ENCODE measurements at regions not wholly inside any gene's neighbourhood (a gene's known extent, or its start where the extent isn't known, plus 50 kb on each side); places are given as distances from the start of the nearest gene placed in this dataset.

DNA sequence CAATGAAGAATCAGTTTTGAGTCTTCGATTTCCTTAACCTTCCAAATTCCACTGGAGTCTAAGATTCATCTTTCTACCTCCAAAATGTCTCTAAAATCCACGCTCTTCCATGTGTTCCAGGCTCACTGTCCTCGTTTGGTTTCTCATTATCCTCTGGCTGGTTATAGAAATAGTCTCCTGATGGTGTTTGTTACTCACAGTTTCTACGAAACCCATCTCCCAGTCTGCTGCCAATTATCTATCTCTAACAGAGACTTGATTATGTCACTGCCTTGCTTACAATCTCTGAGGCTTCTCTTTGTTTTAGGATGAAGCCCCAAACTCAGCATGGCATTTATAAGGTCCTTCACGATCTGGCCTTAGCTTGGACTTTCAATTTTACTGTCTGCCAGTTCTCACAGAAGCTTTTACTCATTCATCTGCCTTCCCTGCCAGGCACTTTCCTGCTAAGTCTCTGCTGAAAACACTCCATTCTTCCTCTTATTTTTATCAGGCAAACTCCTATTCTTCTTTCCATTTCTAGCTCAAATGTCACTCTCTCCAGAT is 339.6 kb upstream of the SGCD start:
- H3K9ac ChIP-seq (ENCODE audit: low read depth, low read length, poor library complexity) = no peak overlapping the region
- H2AFZ ChIP-seq (ENCODE audit: low read length) = no peak overlapping the region
- no peak overlapping the region for H3K4me3 ChIP-seq (ENCODE audit: low read length in 2 of 2)
- WGBS, 2 donors (ENCODE audit: extremely low coverage in 2 of 2, insufficient read length in 2 of 2, insufficient replicate concordance in 1 of 2) = no CpG with 5 or more reads among the region's 5 CpGs
- no peak overlapping the region for H2BK15ac ChIP-seq (ENCODE audit: low read length)
- no peak overlapping the region for H3K14ac ChIP-seq (ENCODE audit: low read length)
- H3K4ac ChIP-seq (ENCODE audit: low read length) = no peak overlapping the region
- H2BK120ac ChIP-seq (ENCODE audit: low read depth, low read length) = no peak overlapping the region
- no peak for DNase-seq (ENCODE audit: low spot score)
- no peak overlapping the region for H3K18ac ChIP-seq (ENCODE audit: low read length)
- no peaks in the 10 kb centered on the region for H3K9me3 ChIP-seq (replicated peaks in 1 of 2; ENCODE audit: control insufficient read depth in 2 of 2, insufficient read depth in 1 of 2, low read depth in 1 of 2, low read length in 2 of 2)
- H3K36me3 ChIP-seq (replicated peaks in 1 of 2; ENCODE audit: control insufficient read depth in 2 of 2, insufficient read depth in 2 of 2, low read length in 2 of 2) = no peaks in the 10 kb centered on the region
- no peak overlapping the region for H2AK5ac ChIP-seq (ENCODE audit: low read depth, low read length)
- H2BK5ac ChIP-seq (ENCODE audit: low read length) = no peak overlapping the region
- H3K27me3 ChIP-seq (ENCODE audit: control insufficient read depth in 3 of 3, insufficient read depth in 3 of 3, low read depth in 1 of 3, low read length in 3 of 3) = no peaks in the 10 kb centered on the region
- H3K4me2 ChIP-seq (ENCODE audit: insufficient read depth, low read length, poor library complexity, severe bottlenecking) = no peak overlapping the region
- H2BK12ac ChIP-seq (ENCODE audit: low read length) = no peak overlapping the region
- H4K91ac ChIP-seq (ENCODE audit: low read depth, low read length, poor library complexity) = no peak overlapping the region
- H4K8ac ChIP-seq (ENCODE audit: low read depth, low read length) = no peak overlapping the region
- no peak overlapping the region for H3K27ac ChIP-seq (replicated peaks; ENCODE audit: low read length)
- H3K23ac ChIP-seq (ENCODE audit: low read depth, low read length, poor library complexity) = no peak overlapping the region
- no peaks in the 10 kb centered on the region for H3K4me1 ChIP-seq (ENCODE audit: control insufficient read depth in 2 of 2, insufficient read depth in 1 of 2, low read depth in 1 of 2, low read length in 2 of 2)
- no peaks in the 10 kb centered on the region for H3K79me1 ChIP-seq (ENCODE audit: low read depth, low read length)

DNA sequence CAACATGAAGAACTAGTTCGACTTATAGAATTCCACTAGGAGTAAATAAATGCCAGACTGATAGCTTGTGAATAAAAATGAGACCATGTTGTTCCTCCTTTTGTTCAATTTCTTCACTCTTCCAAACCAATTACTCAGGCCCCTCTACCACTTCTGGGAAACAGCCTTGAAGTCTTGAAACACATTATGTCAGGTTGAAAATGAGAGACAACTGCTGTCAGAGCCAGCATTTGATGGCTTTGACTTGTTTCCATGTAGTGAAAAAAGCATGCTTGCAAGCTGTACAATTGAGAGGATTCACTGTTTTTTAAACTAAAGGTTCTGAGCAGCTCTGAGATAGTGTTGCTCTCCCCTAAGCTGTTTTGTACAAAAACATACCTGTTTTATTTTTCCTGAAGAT is 337.1 kb upstream of the SGCD start:
- H3K18ac ChIP-seq (ENCODE audit: low read length) = no peak overlapping the region

DNA sequence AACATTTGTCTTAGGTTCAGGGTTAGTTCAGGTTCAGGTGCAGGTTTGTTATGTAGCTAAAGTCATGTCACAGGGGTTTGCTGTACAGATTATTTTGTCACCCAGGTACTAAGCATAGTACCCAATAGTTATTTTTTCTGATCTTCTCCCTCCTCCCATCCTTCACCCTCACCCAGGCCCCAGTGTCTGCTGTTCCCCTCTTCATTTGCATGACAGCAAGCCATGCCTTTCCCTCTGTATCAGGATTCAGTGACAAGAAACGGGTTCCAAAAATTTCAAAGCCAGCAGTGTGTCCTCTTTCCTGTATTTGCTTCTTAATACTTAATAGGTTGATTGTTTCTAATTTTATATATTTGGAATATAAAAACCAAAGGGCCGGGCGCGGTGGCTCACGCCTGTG is 330.8 kb upstream of the SGCD start:
- Histone ChIP-seq H3K9me3 (replicated peaks in 1 of 2; ENCODE audit: control insufficient read depth in 2 of 2, insufficient read depth in 1 of 2, low read depth in 1 of 2, low read length in 2 of 2) (no peaks in the 10 kb centered on the region), H3K27me3 (ENCODE audit: control insufficient read depth in 3 of 3, insufficient read depth in 3 of 3, low read depth in 1 of 3, low read length in 3 of 3) (no peaks in the 10 kb centered on the region), H3K4me1 (ENCODE audit: control insufficient read depth in 2 of 2, insufficient read depth in 1 of 2, low read depth in 1 of 2, low read length in 2 of 2) (no peaks in the 10 kb centered on the region), H4K91ac (ENCODE audit: low read depth, low read length, poor library complexity) (no peak overlapping the region), H3K9ac (ENCODE audit: low read depth, low read length, poor library complexity) (no peak overlapping the region), H4K8ac (ENCODE audit: low read depth, low read length) (no peak overlapping the region), H2AFZ (ENCODE audit: low read length) (no peak overlapping the region), H3K23ac (ENCODE audit: low read depth, low read length, poor library complexity) (no peak overlapping the region), H3K14ac (ENCODE audit: low read length) (no peak overlapping the region), H3K4ac (ENCODE audit: low read length) (no peak overlapping the region), H2BK12ac (ENCODE audit: low read length) (no peak overlapping the region), H3K79me1 (ENCODE audit: low read depth, low read length) (no peaks in the 10 kb centered on the region), H3K4me2 (ENCODE audit: insufficient read depth, low read length, poor library complexity, severe bottlenecking) (no peak overlapping the region), H3K4me3 (ENCODE audit: low read length in 2 of 2) (no peak overlapping the region), H3K36me3 (replicated peaks in 1 of 2; ENCODE audit: control insufficient read depth in 2 of 2, insufficient read depth in 2 of 2, low read length in 2 of 2) (no peaks in the 10 kb centered on the region), H3K27ac (replicated peaks; ENCODE audit: low read length) (no peak overlapping the region), H2AK5ac (ENCODE audit: low read depth, low read length) (no peak overlapping the region), H2BK15ac (ENCODE audit: low read length) (no peak overlapping the region), H2BK120ac (ENCODE audit: low read depth, low read length) (no peak overlapping the region), H3K18ac (ENCODE audit: low read length) (no peak overlapping the region), H2BK5ac (ENCODE audit: low read length) (no peak overlapping the region)
- no CpG with 5 or more reads among the region's 5 CpGs for WGBS, 2 donors (ENCODE audit: extremely low coverage in 2 of 2, insufficient read length in 2 of 2, insufficient replicate concordance in 1 of 2)
- no peak for DNase-seq (ENCODE audit: low spot score)

More for the DNA sequence above, 337.1 kb upstream of the SGCD start:
- H2BK12ac ChIP-seq (ENCODE audit: low read length) = no peak overlapping the region
- H3K36me3 ChIP-seq (replicated peaks in 1 of 2; ENCODE audit: control insufficient read depth in 2 of 2, insufficient read depth in 2 of 2, low read length in 2 of 2) = no peaks in the 10 kb centered on the region
- no peak overlapping the region for H3K4me3 ChIP-seq (ENCODE audit: low read length in 2 of 2)
- H3K4me1 ChIP-seq (ENCODE audit: control insufficient read depth in 2 of 2, insufficient read depth in 1 of 2, low read depth in 1 of 2, low read length in 2 of 2) = no peaks in the 10 kb centered on the region
- H4K91ac ChIP-seq (ENCODE audit: low read depth, low read length, poor library complexity) = no peak overlapping the region
- no peak overlapping the region for H2BK5ac ChIP-seq (ENCODE audit: low read length)
- H3K4me2 ChIP-seq (ENCODE audit: insufficient read depth, low read length, poor library complexity, severe bottlenecking) = no peak overlapping the region
- no peak overlapping the region for H2BK15ac ChIP-seq (ENCODE audit: low read length)
- no peak overlapping the region for H3K4ac ChIP-seq (ENCODE audit: low read length)
- H3K27ac ChIP-seq (replicated peaks; ENCODE audit: low read length) = no peak overlapping the region
- no peak overlapping the region for H3K14ac ChIP-seq (ENCODE audit: low read length)
- no peak overlapping the region for H3K23ac ChIP-seq (ENCODE audit: low read depth, low read length, poor library complexity)
- H3K9ac ChIP-seq (ENCODE audit: low read depth, low read length, poor library complexity) = no peak overlapping the region
- H3K9me3 ChIP-seq (replicated peaks in 1 of 2; ENCODE audit: control insufficient read depth in 2 of 2, insufficient read depth in 1 of 2, low read depth in 1 of 2, low read length in 2 of 2) = no peaks in the 10 kb centered on the region
- H2BK120ac ChIP-seq (ENCODE audit: low read depth, low read length) = no peak overlapping the region
- H4K8ac ChIP-seq (ENCODE audit: low read depth, low read length) = no peak overlapping the region
- H3K27me3 ChIP-seq (ENCODE audit: control insufficient read depth in 3 of 3, insufficient read depth in 3 of 3, low read depth in 1 of 3, low read length in 3 of 3) = no peaks in the 10 kb centered on the region
- H2AK5ac ChIP-seq (ENCODE audit: low read depth, low read length) = no peak overlapping the region
- DNase-seq (ENCODE audit: low spot score) = no peak
- H2AFZ ChIP-seq (ENCODE audit: low read length) = no peak overlapping the region
- H3K79me1 ChIP-seq (ENCODE audit: low read depth, low read length) = no peaks in the 10 kb centered on the region
- WGBS, 2 donors (ENCODE audit: extremely low coverage in 2 of 2, insufficient read length in 2 of 2, insufficient replicate concordance in 1 of 2) = no CpG with 5 or more reads among the region's 1 CpG

DNA sequence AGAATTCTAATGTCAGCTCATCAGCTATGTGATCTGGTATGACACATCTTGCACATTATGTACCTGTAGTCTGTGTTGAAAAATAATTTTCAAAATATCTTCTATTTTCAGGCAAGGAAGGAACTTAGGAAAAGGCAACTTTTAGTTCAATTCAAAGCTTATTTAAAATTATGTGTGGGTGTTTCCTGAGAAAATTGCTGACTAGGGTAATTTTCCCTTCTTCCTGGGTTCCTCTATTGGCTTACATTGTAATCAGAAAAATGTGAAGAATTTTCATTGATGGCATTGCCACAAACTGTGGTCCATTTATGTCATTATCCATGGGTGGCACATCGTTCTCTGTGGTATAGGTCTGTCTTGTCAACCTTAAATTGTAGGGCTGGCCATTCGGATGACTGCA is 328.7 kb upstream of the SGCD start:
- WGBS, 2 donors (ENCODE audit: extremely low coverage in 2 of 2, insufficient read length in 2 of 2, insufficient replicate concordance in 1 of 2) = no CpG with 5 or more reads among the region's 2 CpGs
- Histone ChIP-seq H3K18ac (ENCODE audit: low read length) (no peak overlapping the region), H3K79me1 (ENCODE audit: low read depth, low read length) (no peaks in the 10 kb centered on the region), H4K91ac (ENCODE audit: low read depth, low read length, poor library complexity) (no peak overlapping the region), H2BK12ac (ENCODE audit: low read length) (no peak overlapping the region), H3K14ac (ENCODE audit: low read length) (no peak overlapping the region), H3K27ac (replicated peaks; ENCODE audit: low read length) (no peak overlapping the region), H3K4me3 (ENCODE audit: low read length in 2 of 2) (no peak overlapping the region), H3K4me1 (ENCODE audit: control insufficient read depth in 2 of 2, insufficient read depth in 1 of 2, low read depth in 1 of 2, low read length in 2 of 2) (no peaks in the 10 kb centered on the region), H3K9ac (ENCODE audit: low read depth, low read length, poor library complexity) (no peak overlapping the region), H2BK15ac (ENCODE audit: low read length) (no peak overlapping the region), H3K27me3 (ENCODE audit: control insufficient read depth in 3 of 3, insufficient read depth in 3 of 3, low read depth in 1 of 3, low read length in 3 of 3) (no peaks in the 10 kb centered on the region), H3K23ac (ENCODE audit: low read depth, low read length, poor library complexity) (no peak overlapping the region), H3K9me3 (replicated peaks in 1 of 2; ENCODE audit: control insufficient read depth in 2 of 2, insufficient read depth in 1 of 2, low read depth in 1 of 2, low read length in 2 of 2) (no peaks in the 10 kb centered on the region), H2AK5ac (ENCODE audit: low read depth, low read length) (no peak overlapping the region), H2BK5ac (ENCODE audit: low read length) (no peak overlapping the region), H2BK120ac (ENCODE audit: low read depth, low read length) (no peak overlapping the region), H3K4ac (ENCODE audit: low read length) (no peak overlapping the region), H3K4me2 (ENCODE audit: insufficient read depth, low read length, poor library complexity, severe bottlenecking) (no peak overlapping the region), H4K8ac (ENCODE audit: low read depth, low read length) (no peak overlapping the region), H2AFZ (ENCODE audit: low read length) (no peak overlapping the region), H3K36me3 (replicated peaks in 1 of 2; ENCODE audit: control insufficient read depth in 2 of 2, insufficient read depth in 2 of 2, low read length in 2 of 2) (no peaks in the 10 kb centered on the region)
- DNase-seq (ENCODE audit: low spot score) = no peak
